GM06990 (cell line): ENCODE measurements at regions not wholly inside any gene's neighbourhood (a gene's known extent, or its start where the extent isn't known, plus 50 kb on each side); places are given as distances from the start of the nearest gene placed in this dataset.

Source experiments
- DNase-seq: peaks from one replicate; pipeline ENCODE4 v3.0.0-alpha.2; 2011; ENCODE audit not compliant: insufficient read length; ENCODE audit errors: extremely low read depth
- H3K27me3 ChIP-seq: replicated peaks from 2 replicates; pipeline ENCODE4 v1.6.0; 2011; ENCODE audit warnings: low read length; ENCODE audit not compliant: control insufficient read depth, insufficient read depth
- H3K36me3 ChIP-seq: 2 replicates; pipeline ENCODE4 v1.5.1; 2011; ENCODE audit warnings: low read length; ENCODE audit not compliant: control insufficient read depth, insufficient read depth
- H3K4me3 ChIP-seq: replicated peaks from 2 replicates; pipeline ENCODE4 v1.5.1; 2011; ENCODE audit warnings: low read depth, mild to moderate bottlenecking, control low read depth, low read length
- TF ChIP-seq, protein P1 (sequence below): IDR thresholded peaks from 2 replicates; pipeline ENCODE4 v1.5.1; 2011; ENCODE audit warnings: low read length, control low read depth, mild to moderate bottlenecking, inconsistent platforms; ENCODE audit not compliant: insufficient read depth, poor library complexity, severe bottlenecking

DNA sequence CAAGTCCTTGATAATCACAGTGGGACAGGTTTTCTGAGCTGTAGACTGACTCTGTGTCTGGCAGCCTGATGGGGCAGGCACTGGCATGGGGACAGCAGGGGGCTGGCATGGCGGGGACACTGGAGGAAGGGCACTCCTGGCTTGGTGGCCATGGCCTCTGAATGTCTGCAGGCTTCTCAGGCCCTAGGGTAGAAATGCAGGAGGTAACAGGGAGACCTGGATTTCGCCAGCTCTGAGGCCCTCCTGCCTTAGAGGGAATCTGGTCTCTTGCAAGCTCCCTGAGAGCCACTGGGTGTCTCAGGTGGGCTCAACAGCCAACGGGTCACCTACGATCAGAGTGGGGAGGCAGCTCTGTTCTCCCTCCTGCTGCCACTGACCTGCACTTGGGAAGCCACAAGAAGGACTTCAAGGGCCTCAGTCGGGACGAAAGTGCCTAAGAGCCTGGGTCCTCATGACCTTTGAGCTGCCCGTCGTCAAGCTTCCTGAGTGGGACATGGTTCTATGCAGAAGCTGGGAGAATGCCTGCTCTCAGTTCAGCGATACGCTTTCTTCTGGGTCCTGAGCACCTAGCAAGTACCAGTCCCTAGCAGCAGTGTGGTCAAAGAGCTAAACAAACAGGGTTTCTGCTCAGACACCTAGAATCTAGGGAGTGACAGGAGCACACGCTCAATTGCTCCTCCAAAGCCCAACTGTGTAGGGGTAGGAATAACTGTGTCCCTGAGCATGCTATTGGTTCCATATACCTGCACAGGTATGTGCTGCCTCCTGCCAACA is 569.0 kb downstream of the PTPRU start:
- DNase-seq: no peak
- 0 out of 2 replicates have a peak, but pooled peaks cover 1% of the 10 kb centered on the region for H3K27me3 ChIP-seq
- no peaks in the 10 kb centered on the region for H3K36me3 ChIP-seq
- TF ChIP-seq, protein P1, sequence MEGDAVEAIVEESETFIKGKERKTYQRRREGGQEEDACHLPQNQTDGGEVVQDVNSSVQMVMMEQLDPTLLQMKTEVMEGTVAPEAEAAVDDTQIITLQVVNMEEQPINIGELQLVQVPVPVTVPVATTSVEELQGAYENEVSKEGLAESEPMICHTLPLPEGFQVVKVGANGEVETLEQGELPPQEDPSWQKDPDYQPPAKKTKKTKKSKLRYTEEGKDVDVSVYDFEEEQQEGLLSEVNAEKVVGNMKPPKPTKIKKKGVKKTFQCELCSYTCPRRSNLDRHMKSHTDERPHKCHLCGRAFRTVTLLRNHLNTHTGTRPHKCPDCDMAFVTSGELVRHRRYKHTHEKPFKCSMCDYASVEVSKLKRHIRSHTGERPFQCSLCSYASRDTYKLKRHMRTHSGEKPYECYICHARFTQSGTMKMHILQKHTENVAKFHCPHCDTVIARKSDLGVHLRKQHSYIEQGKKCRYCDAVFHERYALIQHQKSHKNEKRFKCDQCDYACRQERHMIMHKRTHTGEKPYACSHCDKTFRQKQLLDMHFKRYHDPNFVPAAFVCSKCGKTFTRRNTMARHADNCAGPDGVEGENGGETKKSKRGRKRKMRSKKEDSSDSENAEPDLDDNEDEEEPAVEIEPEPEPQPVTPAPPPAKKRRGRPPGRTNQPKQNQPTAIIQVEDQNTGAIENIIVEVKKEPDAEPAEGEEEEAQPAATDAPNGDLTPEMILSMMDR: no peak
- no peak overlapping the region for H3K4me3 ChIP-seq

GRCh38 chr1:29804181-29804899 is 568.0 kb downstream of the PTPRU start:
- Histone ChIP-seq H3K27me3 (0 out of 2 replicates have a peak, but pooled peaks cover 1% of the 10 kb centered on the region), H3K4me3 (no peak overlapping the region), H3K36me3 (no peaks in the 10 kb centered on the region)
- TF ChIP-seq, protein P1: no peak
- no peak for DNase-seq

- Histone ChIP-seq H3K27me3 (0 out of 2 replicates have a peak, but pooled peaks cover 1% of the 10 kb centered on the region), H3K4me3 (no peak overlapping the region), H3K36me3 (no peaks in the 10 kb centered on the region)
- DNase-seq: no peak
- TF ChIP-seq, protein P1: no peak
Observed at GRCh38 chr1:29803486-29803885, 567.2 kb downstream of the PTPRU start.

- TF ChIP-seq, protein P1: no peak
- H3K36me3 ChIP-seq: no peaks in the 10 kb centered on the region
- DNase-seq: no peak
- no peak overlapping the region for H3K4me3 ChIP-seq
- H3K27me3 ChIP-seq: 0 out of 2 replicates have a peak, but pooled peaks cover 1% of the 10 kb centered on the region
Observed at GRCh38 chr1:29802181-29803068, 566.1 kb downstream of the PTPRU start.

GRCh38 chr1:29801561-29801973 is 565.2 kb downstream of the PTPRU start:
- DNase-seq: no peak
- TF ChIP-seq, protein P1: no peak
- Histone ChIP-seq H3K4me3 (no peak overlapping the region), H3K36me3 (no peaks in the 10 kb centered on the region), H3K27me3 (0 out of 2 replicates have a peak, but pooled peaks cover 1% of the 10 kb centered on the region)
